Heart left ventricle (tissue), 13 donors: ENCODE measurements at regions not wholly inside any gene's neighbourhood (a gene's known extent, or its start where the extent isn't known, plus 50 kb on each side); places are given as distances from the start of the nearest gene placed in this dataset.

Experiments
- CTCF ChIP-seq, 12 donors: fragments of 200-600 bp; sonication (generic) in 4 of 12; IDR thresholded peaks; one replicate each; pipeline versions ENCODE4 v1.5.0 to v1.8.0; 2018 to 2022; ENCODE audit warnings: antibody characterized with exemption in 12 of 12, mild to moderate bottlenecking in 5 of 12
- POLR2A ChIP-seq, 2 donors: fragments of 450-650 bp; IDR thresholded peaks; one replicate each; pipeline ENCODE4 v1.6.1; 2017; ENCODE audit warnings: antibody characterized with exemption in 2 of 2, mild to moderate bottlenecking in 2 of 2, moderate library complexity in 2 of 2
- donor health status: ischemic (EF 13 %, LVEDD 7.1; RV severe dilation, severe dysfunction).
- donor health status: DM: no; HTN: yes; CAD: no.
- donor health status: DM: no; HTN: no; CAD: no.
- donor health status: ischemic (EF 25% LVEDD 6.9; RV normal size, moderate dysfunction).
- donor health status: ischemic (EF 25% LVEDD 5.7; RV mildly dilated, moderate dysfunction).
- donor health status: ischemic (EF 35%, LVEDD 5.7; RV mildly dilated, moderate dysfunction).
- donor health status: nonischemic (EF 11% LVEDD 7.7; RV severe dilation, severe dysfunction).
- donor health status: DM: yes; HTN: yes; CAD: no.
- donor health status: PGD.
- donor health status: ischemic (EF 29% LVEDD 5.4; RV normal size, mild dysfunction).
- donor health status: nonischemic (EF 23%, LVEDD 6.1; RV moderate dilation, normal function).

- TF ChIP-seq CTCF (IDR thresholded peaks at IDR 0.05) (no peak), POLR2A (IDR thresholded peaks at IDR 0.05) (no peak)
Observed at GRCh38 chr1:212179394-212180076, 105.7 kb upstream of the PPP2R5A start.
